ENCODE measurements at regions not wholly inside any gene's neighbourhood (a gene's known extent, or its start where the extent isn't known, plus 50 kb on each side); places are given as distances from the start of the nearest gene placed in this dataset.
"Not testable (repeated sequence)": the region's sequence is repeated elsewhere in the genome, so short reads cannot be mapped to it uniquely, and the experiment has no call there.

GRCh38 chr12:34220079-34220478 lies 197.8 kb downstream of the ALG10 start:
- DNase-seq (ENCODE audit: low read depth, low spot score): not testable (repeated sequence)

- no peak for DNase-seq (ENCODE audit: low read depth, low spot score)
Observed at GRCh38 chr12:34223640-34224039, 201.3 kb downstream of the ALG10 start.

DNA sequence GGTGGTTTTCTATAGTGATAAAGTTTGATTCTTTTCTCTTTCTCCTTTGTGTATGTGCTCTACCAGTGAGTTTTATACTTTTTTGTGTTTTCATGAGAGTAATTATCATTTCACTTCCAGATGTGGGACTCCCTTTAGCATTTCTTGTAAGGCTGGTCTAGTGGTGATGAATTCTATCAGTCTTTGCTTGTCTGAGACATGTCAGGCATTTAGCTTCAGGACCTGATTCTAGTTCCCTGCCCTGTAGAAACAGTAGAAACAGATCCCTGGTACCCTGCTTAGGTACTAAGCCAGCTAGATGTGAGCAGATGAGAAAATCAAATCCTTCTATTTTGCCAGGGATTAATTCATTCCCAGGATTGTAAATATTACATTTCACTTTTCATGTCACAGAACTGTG lies 203.7 kb downstream of the ALG10 start:
- not testable (repeated sequence) for DNase-seq (ENCODE audit: low read depth, low spot score)

GRCh38 chr12:34228046-34228445 lies 205.8 kb downstream of the ALG10 start:
- not testable (repeated sequence) for DNase-seq (ENCODE audit: low read depth, low spot score)

GRCh38 chr12:34229033-34229432 lies 206.7 kb downstream of the ALG10 start:
- DNase-seq (ENCODE audit: low read depth, low spot score): not testable (repeated sequence)

GRCh38 chr12:34233618-34234017 lies 211.3 kb downstream of the ALG10 start:
- DNase-seq (ENCODE audit: low read depth, low spot score): no peak

- DNase-seq (ENCODE audit: low read depth, low spot score): no peak
Observed at GRCh38 chr12:34236073-34236472, 213.8 kb downstream of the ALG10 start.

DNA sequence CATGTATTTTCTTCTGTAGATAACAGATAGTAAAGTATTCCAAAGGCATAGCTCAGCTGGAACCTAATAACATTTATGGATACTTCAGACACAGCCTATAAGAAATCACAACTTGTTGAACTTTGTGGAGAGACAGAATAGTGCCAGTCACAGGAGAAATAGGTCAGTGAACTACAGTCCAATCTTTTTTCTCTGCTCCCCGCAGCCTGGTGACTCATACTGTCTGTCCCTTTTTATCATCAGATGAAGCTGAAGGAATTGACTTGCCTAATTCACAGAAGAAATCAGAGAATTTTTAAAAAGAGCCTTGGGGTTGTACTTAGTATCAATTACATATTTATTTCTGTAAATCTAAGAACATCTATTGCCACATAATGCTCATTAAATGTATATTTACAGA lies 222.3 kb downstream of the ALG10 start:
- DNase-seq (ENCODE audit: low read depth, low spot score): no peak

DNA sequence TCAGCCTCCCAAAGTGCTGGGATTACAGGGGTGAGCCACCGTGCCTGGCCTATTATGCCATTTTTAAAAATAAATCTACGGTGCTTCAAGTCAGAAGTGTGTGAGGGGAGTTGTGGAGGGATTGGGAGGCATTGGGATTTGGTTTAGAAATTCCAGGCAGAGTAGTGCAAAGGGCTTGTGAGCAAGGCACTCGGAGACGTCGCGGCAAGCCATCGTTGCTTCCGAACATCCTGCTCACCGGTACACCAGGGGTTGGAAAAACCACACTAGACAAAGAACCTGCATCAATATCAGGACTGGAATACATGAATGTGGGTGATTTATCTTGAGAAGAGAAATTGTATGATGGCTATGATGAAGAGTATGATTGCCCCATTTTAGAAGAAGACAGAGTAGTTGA lies 227.0 kb downstream of the ALG10 start:
- no peak for DNase-seq (ENCODE audit: low read depth, low spot score)

- not testable (repeated sequence) for DNase-seq (ENCODE audit: low read depth, low spot score)
Observed at GRCh38 chr12:34251879-34252278, 229.6 kb downstream of the ALG10 start.

- no peak for DNase-seq (ENCODE audit: low read depth, low spot score)
Observed at GRCh38 chr12:34253674-34254073, 231.4 kb downstream of the ALG10 start.

GRCh38 chr12:34257093-34257492 lies 234.8 kb downstream of the ALG10 start:
- no peak for DNase-seq (ENCODE audit: low read depth, low spot score)

DNA sequence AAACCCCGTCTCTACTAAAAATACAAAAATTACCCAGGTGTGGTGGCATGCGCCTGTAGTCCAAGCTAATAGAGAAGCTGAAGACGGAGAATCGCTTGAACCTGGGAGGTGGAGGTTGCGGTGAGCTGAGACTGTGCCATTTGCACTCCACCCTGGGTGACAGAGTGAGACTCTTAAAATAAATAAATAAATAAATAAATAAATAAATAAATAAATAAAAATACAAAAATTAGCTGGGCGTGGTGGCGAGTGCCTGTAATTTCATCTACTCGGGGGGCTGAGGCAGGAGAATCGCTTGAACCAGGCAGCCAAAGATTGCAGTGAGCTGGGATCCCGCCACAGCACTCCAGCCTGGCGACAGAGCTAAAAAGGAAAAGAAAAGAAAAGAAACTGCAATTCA lies 239.8 kb downstream of the ALG10 start:
- not testable (repeated sequence) for DNase-seq (ENCODE audit: low read depth, low spot score)

DNA sequence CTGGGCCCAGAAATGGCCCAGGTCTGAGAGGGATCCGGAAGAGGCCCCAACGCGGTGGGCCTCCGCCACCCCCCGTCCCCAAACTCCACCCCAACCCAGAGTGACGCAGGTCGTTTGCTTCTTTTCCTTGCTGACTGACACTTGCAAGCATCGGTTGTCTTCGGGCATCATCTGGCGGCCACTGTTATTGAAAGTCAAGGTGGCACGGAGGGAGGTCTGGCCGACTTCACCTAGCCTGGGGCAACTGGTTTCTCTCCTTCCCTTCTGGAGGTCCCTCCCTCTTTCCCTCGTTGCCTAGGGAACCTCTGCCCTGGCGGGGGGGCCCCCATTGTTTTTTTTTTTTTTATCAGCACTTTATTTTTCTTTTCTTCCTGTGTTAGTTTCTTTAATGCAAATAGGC lies 241.8 kb downstream of the ALG10 start:
- DNase-seq (ENCODE audit: low read depth, low spot score): no peak

DNA sequence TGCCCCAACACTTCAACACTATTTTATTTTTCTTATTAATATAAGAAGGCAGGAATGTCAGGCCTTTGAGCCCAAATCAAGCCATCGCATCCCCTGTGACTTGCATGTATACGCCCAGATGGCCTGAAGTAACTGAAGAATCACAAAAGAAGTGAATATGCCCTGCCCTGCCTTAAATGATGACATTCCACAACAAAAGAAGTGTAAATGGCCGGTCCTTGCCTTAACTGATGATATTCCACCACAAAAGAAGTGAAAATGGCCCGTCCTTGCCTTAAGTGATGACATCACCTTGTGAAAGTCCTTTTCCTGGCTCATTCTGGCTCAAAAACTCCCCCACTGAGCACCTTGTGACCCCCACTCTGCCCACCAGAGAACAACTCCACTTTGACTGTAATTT lies 251.4 kb downstream of the ALG10 start:
- DNase-seq (ENCODE audit: low read depth, low spot score): not testable (repeated sequence)

GRCh38 chr12:34275129-34275528 lies 252.8 kb downstream of the ALG10 start:
- DNase-seq (ENCODE audit: low read depth, low spot score): no peak

DNA sequence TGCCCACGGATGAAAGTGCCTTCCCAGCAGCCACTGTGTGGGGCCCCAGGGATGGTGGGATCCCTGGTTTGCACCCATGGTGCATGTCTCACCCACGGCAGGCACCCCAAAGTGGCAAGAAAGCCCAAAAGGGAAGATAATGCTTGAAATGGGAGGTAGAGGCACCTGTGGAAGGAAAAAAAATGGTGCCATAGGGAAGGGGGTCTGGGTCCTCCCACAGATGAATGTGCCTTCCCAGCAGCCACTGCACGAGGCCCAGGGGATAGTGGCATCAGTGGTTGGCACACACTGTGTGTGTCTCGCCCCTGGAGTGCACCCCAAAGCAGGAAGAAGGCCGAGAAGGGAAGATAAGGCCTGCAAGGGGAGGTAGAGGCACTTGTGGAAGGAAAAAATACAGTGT lies 264.2 kb downstream of the ALG10 start:
- DNase-seq (ENCODE audit: low read depth, low spot score): no peak

- no peak for DNase-seq (ENCODE audit: low read depth, low spot score)
Observed at GRCh38 chr12:34286934-34287333, 264.6 kb downstream of the ALG10 start.

DNA sequence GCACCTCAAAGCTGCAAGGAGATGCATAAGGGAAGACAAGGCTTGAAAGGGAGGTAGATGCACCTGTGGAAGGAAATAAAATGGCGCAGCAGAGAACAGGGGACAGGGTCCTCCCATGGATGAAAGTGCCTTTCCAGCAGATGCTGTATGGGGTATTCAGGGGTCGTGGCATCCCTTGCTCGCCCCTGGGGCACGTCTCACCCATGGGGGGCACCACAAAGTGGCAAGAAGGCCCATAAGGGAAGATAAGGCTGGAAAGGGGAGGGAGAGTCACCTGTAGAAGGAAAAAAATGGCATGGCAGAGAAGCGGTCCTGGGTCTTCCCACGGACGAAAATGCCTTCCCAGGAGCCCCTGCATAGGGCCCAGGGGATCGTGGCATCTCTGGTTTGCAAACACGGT lies 265.1 kb downstream of the ALG10 start:
- no peak for DNase-seq (ENCODE audit: low read depth, low spot score)

GRCh38 chr12:34287986-34288962 lies 266.0 kb downstream of the ALG10 start:
- DNase-seq (ENCODE audit: low read depth, low spot score): no peak

GRCh38 chr12:34288963-34289345 lies 266.7 kb downstream of the ALG10 start:
- DNase-seq (ENCODE audit: low read depth, low spot score): no peak

DNA sequence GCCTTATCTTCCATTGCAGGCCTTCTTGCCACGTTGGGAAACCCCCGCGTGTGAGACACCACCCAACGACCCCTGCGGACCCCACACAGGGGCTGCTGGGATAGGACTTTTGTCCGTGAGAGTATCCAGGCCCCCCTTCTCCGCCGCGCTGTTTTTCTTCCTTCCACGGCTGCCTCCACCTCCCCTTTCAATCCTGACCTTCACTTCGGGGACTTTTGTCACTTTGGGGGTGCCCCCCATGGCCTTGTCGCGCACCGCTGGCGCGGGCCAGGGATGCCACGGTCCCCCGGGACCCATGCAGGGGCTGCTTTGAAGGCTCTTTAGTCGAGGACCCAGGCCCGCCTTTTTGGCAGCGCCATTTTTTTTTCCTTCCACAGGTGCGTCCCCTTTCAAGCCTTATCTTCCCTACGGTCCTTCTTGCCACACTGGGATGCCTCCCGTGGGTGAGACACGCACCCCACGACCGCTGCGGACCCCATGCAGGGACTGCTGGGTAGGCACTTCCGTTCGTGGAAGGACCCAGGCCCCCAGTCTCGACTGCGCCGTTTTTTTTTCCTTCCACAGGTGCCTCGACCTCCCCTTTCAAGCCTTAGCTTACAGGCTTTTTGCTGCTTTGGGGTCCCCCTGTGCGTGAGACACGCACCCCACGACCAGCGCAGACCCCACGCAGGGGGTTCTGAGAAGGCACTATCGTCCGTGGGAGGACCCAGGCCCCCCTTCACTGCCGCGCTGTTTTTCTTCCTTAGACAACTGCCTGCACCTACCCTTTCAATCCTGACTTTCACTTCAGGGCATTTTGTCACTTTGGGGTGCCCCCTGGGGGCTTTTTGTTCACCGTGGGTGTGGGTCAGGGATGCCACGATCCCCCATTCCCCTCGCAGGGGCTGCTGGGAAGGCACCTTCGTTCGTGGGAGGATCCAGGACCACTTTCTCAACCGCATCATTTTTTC lies 267.4 kb downstream of the ALG10 start:
- DNase-seq (ENCODE audit: low read depth, low spot score): no peak

Data from astrocyte of the hippocampus (primary cell).